Fibroblast of mammary gland (primary cell): ENCODE measurements at regions not wholly inside any gene's neighbourhood (a gene's known extent, or its start where the extent isn't known, plus 50 kb on each side); places are given as distances from the start of the nearest gene placed in this dataset.
A peak's percentile ranks its signal among the peaks of the same experiment; 100 is the strongest.

Source experiments
- DNase-seq: peaks from one replicate; pipeline ENCODE4 v3.0.0-alpha.2; 2010; ENCODE audit warnings: low read depth
- H3K4me3 ChIP-seq: 2 replicates; pipeline ENCODE4 v1.5.1; 2011; ENCODE audit warnings: low read depth, mild to moderate bottlenecking, low read length, moderate library complexity; ENCODE audit not compliant: control insufficient read depth
- CTCF ChIP-seq: conservative IDR thresholded peaks from 2 replicates; pipeline ENCODE4 v1.5.1; 2011; ENCODE audit warnings: low read depth, low read length, inconsistent platforms; ENCODE audit not compliant: control insufficient read depth, insufficient read depth

GRCh38 chr1:68819190-68819829 is 322.4 kb upstream of the DEPDC1 start:
- H3K4me3 ChIP-seq = no peak overlapping the region
- DNase-seq = peak; percentile 4
- TF ChIP-seq CTCF = peak; percentile 16

- H3K4me3 ChIP-seq = no peak overlapping the region
- DNase-seq = no peak
- TF ChIP-seq CTCF = no peak
Observed at GRCh38 chr1:68820151-68820550, 323.3 kb upstream of the DEPDC1 start.

- no peak overlapping the region for H3K4me3 ChIP-seq
- TF ChIP-seq CTCF = no peak
- DNase-seq = no peak
Observed at GRCh38 chr1:68826836-68827235, 330.0 kb upstream of the DEPDC1 start.

GRCh38 chr1:68827261-68827660 is 330.4 kb upstream of the DEPDC1 start:
- TF ChIP-seq CTCF = no peak
- no peak for DNase-seq
- no peak overlapping the region for H3K4me3 ChIP-seq

GRCh38 chr1:68828013-68828412 is 331.1 kb upstream of the DEPDC1 start:
- TF ChIP-seq CTCF = no peak
- no peak overlapping the region for H3K4me3 ChIP-seq
- DNase-seq = no peak

GRCh38 chr1:68831281-68831680 is 334.4 kb upstream of the DEPDC1 start:
- no peak for TF ChIP-seq CTCF
- no peak overlapping the region for H3K4me3 ChIP-seq
- DNase-seq = no peak

- H3K4me3 ChIP-seq = no peak overlapping the region
- no peak for DNase-seq
- TF ChIP-seq CTCF = no peak
Observed at GRCh38 chr1:68848017-68848416, 351.1 kb upstream of the DEPDC1 start.
